Activated CD8-positive, alpha-beta memory T cell treated with anti-CD3 and anti-CD28 coated beads, Interleukin-2, amount 50 U/mL, for 1 hour (primary cell): ENCODE measurements at regions not wholly inside any gene's neighbourhood (a gene's known extent, or its start where the extent isn't known, plus 50 kb on each side); places are given as distances from the start of the nearest gene placed in this dataset.

ENCODE experiments used
- DNase-seq: peaks from one replicate; pipeline ENCODE4 v3.0.0-alpha.2; 2020; ENCODE audit errors: extremely low read depth

GRCh38 chr10:128710098-128710797, 584.0 kb upstream of the MKI67 start:
- DNase-seq = no peak

DNA sequence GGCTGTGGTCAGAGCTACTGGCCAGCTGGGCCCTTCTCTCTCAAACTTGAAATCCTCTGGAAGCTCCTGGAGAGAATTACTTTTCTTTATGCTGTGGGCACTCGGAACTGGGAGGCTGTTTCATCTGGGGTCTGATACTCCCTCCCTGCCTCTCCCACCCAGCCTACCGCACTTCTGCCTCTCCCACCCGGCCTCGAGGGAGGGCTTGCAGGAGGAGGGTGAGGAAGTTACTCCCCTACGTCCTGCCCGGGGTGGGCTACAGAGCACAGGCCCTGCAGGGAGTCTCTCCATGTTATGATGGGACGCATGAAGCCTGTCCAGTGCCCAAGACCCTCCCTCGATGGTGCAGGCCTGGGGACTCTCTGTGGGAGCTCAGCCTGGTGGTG, 584.6 kb upstream of the MKI67 start:
- no peak for DNase-seq

DNA sequence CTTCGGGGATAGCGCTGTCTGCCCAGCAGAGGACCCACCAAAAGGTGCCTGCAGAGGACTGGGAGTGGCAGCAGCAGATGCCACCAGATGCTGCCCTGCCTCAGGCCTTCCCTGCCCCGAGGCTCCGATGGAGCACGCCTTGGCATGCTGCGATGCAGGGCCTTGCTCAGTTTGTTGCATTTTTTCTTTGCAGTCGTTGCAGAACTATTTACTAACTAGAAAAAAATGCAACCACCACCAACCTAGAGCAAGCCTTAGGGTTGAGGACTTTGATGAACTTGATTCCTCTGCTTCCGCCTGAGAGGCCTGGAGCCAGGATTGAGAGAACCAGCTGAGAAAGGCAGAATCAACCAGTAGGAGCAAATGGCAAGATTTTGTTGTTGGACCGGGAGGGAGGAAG, 585.6 kb upstream of the MKI67 start:
- no peak for DNase-seq

DNA sequence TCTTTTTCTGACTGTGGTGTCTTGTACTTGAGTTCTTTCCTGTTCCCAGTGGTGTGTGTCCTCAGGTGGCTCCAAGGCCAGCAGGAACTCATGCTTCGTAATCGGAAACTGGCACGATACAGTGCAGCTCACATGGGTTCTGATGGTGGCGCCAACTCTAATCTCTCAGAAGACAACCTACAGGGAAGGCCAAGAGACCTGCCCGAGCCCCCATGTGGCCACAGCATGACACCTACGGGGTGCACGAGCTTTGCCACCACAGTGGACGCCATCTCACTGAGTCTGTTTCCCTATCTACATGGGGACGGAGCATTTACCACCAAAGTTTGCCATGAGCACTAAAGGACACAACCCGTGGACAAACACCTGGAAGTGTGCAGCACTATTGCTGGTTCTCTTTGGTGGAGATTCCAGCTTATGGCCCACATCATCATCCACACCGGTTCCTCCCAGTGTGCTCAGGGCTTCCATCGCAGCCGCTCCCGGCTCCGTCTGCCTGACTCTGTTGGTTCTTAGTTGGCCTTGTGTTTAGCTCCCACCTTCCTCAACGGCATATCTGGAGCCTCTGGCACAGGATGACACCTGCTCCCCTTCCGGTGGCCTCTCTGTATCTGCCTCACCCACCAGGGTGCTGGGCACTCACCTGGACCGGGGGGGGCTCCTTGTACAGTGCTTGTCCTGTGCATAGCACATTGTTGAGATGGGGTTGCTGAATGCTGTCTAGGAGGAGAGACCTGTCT, 586.6 kb upstream of the MKI67 start:
- no peak for DNase-seq

- DNase-seq = no peak
Observed at GRCh38 chr10:128713471-128713870, 587.2 kb upstream of the MKI67 start.

DNA sequence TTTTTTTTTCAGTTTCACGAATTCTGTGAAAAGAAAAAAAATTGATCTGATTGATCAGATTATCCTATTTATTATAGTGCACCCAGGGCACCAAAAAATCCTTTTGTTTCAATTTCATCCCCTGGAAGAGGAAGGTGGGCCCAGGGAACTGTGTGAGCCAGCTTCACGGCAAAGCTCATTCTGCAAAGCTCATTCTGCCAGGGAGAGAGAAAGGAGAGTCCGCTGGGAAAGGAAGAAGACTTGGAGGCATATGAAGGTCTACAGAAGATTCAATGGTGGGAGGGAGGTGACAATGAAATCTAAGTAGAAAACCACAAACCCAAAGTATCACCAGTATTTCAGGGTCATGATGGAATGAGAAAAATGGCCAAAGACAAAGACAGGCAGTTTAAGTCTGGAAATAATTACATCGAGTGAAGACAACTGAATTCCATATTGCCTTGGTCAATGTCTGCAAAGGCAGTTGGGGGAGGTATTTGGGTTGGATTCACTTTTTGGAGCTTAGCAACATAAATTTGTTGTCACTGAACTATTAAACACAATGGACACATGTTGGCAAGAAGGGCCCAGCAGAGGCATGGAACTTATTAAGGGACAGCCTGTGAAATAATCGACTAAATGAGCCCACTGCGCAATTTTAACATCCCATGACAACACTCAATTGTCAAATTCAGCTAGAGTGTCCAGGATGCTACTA, 587.8 kb upstream of the MKI67 start:
- DNase-seq = no peak

DNA sequence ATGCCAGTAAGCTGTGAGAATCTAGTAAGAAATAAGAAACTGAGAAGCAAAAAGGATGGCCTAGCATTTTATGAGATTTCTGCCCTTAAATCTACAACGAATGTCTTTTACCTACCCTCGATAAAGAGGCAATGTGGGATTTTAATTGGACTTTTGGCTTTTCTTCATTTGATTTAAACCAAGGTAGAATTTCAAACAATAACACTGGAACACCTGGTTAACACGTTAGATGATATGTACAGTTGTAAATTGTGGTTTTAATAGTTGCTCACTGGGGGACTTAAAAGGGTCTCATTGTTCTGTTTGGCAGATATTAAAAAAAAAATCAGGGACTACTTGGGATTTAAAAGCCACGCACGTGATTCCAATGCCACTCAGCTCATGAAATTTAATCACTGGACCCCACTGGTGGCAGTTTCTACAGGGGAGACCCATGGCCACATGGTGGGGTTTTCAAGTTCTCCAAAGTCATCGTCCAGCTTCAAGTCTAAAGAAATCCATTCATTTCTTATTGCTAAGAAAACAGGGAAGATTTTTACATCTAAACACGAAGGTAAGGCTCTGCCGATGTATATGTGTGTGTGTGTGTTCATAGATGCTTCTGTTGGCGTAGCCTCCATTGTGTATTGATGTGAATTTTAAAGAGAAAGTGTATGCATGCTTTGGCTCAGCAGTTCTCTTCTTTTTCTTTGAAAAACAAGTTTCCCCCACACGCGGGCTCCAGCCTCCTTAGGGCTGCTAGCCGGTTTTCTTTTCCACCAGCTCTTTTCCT, 588.6 kb upstream of the MKI67 start:
- no peak for DNase-seq

- no peak for DNase-seq
Observed at GRCh38 chr10:128716181-128716580, 590.0 kb upstream of the MKI67 start.

GRCh38 chr10:128721963-128722445, 595.8 kb upstream of the MKI67 start:
- no peak for DNase-seq

- no peak for DNase-seq
Observed at GRCh38 chr10:128722947-128723346, 596.7 kb upstream of the MKI67 start.

- DNase-seq = no peak
Observed at GRCh38 chr10:128723631-128724205, 597.5 kb upstream of the MKI67 start.

- no peak for DNase-seq
Observed at GRCh38 chr10:128725531-128725930, 599.3 kb upstream of the MKI67 start.

DNA sequence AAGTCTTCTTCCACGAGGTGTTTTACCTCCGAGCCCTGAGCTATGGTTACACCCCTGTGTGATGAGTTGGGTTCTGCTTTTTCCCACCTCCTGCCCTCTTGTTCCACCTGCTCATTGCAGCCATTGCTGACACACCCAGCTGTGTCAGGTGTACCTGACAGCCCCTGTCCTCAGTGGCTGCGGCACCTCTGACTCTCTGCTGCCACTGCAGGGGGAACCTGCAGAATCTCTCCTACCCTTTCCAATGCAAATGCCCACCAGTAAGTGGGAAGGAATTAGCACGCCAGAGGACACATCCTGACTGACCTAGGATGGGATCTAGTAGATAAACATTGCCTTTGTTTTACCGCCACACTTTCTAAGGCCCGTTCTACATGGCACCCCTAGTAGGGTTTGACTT, 600.9 kb upstream of the MKI67 start:
- DNase-seq = no peak

GRCh38 chr10:128729910-128730420, 603.7 kb upstream of the MKI67 start:
- no peak for DNase-seq

GRCh38 chr10:128730922-128731321, 604.7 kb upstream of the MKI67 start:
- DNase-seq = no peak

- no peak for DNase-seq
Observed at GRCh38 chr10:128734161-128734560, 607.9 kb upstream of the MKI67 start.

GRCh38 chr10:128734734-128735133, 608.5 kb upstream of the MKI67 start:
- DNase-seq = no peak

DNA sequence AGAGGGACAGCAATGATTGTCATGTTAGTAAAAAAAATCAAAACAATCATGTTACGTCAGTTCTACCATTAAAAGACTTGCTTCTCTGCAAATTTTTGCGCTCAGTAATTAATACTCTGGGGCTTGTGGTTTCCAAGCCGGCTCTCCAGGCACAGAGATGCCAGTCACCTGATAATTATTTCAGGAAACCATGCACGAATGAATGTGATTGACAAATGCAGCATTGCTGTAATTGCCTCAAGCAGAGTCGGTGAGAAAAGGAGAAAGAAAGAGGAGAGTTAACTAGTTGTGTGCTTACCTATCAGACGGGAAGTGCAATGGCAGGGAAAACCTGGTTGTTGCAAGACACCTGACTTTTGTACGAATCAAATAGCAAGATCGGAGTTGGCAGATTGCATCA, 609.8 kb upstream of the MKI67 start:
- no peak for DNase-seq

GRCh38 chr10:128738386-128738915, 612.2 kb upstream of the MKI67 start:
- no peak for DNase-seq

- no peak for DNase-seq
Observed at GRCh38 chr10:128739930-128740329, 613.7 kb upstream of the MKI67 start.

DNA sequence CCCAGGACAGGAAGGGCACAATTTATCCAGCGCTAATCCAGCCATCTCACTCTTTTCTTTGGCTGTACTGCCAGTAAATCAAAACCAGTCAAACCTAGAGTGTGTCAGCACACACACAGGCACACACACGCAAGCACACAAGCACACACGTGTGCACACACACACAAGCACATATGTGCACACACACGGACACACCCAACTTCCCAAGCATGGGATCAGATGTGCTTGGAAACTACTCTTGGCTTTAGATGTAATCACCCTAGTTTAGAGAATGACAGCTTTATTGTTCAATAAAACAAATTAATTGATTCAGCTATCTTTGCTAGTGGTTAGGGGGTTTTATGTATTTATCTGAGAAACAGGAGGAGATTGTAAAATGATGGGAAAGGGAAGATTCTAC, 615.0 kb upstream of the MKI67 start:
- DNase-seq = no peak
